Renal cortical epithelial cell (primary cell): ENCODE measurements at regions not wholly inside any gene's neighbourhood (a gene's known extent, or its start where the extent isn't known, plus 50 kb on each side); places are given as distances from the start of the nearest gene placed in this dataset.
A peak's percentile ranks its signal among the peaks of the same experiment; 100 is the strongest.

Experiments
- DNase-seq: peaks from one replicate; pipeline ENCODE4 v3.0.0-alpha.2; 2011; ENCODE audit warnings: low read depth

- DNase-seq: no peak
Observed at GRCh38 chr4:128483816-128484215, 196.2 kb upstream of the PGRMC2 start.

GRCh38 chr4:128483041-128483440 lies 195.4 kb upstream of the PGRMC2 start:
- no peak for DNase-seq

- DNase-seq: no peak
Observed at GRCh38 chr4:128481752-128482480, 194.3 kb upstream of the PGRMC2 start.

GRCh38 chr4:128480945-128481344 lies 193.3 kb upstream of the PGRMC2 start:
- no peak for DNase-seq

GRCh38 chr4:128477540-128477939 lies 189.9 kb upstream of the PGRMC2 start:
- DNase-seq: no peak

GRCh38 chr4:128475597-128475996 lies 188.0 kb upstream of the PGRMC2 start:
- DNase-seq: no peak

- peak; percentile 35 for DNase-seq
Observed at GRCh38 chr4:128471576-128471975, 184.0 kb upstream of the PGRMC2 start.

- DNase-seq: no peak
Observed at GRCh38 chr4:128470492-128471053, 183.0 kb upstream of the PGRMC2 start.

- DNase-seq: peak; percentile 96
Observed at GRCh38 chr4:128468123-128468989, 180.7 kb upstream of the PGRMC2 start.

GRCh38 chr4:128465523-128465922 lies 177.9 kb upstream of the PGRMC2 start:
- no peak for DNase-seq

GRCh38 chr4:128463006-128463405 lies 175.4 kb upstream of the PGRMC2 start:
- DNase-seq: no peak

GRCh38 chr4:128462103-128462783 lies 174.6 kb upstream of the PGRMC2 start:
- DNase-seq: no peak

GRCh38 chr4:128461291-128462102 lies 173.9 kb upstream of the PGRMC2 start:
- peak; percentile 91 for DNase-seq

- DNase-seq: no peak
Observed at GRCh38 chr4:128459547-128459946, 171.9 kb upstream of the PGRMC2 start.

- no peak for DNase-seq
Observed at GRCh38 chr4:128458816-128459215, 171.2 kb upstream of the PGRMC2 start.

GRCh38 chr4:128457726-128458125 lies 170.1 kb upstream of the PGRMC2 start:
- no peak for DNase-seq

- no peak for DNase-seq
Observed at GRCh38 chr4:128456171-128456570, 168.6 kb upstream of the PGRMC2 start.

- DNase-seq: no peak
Observed at GRCh38 chr4:128455480-128455879, 167.9 kb upstream of the PGRMC2 start.

GRCh38 chr4:128454881-128455280 lies 167.3 kb upstream of the PGRMC2 start:
- peak; percentile 18 for DNase-seq

GRCh38 chr4:128454281-128454871 lies 166.8 kb upstream of the PGRMC2 start:
- peak; percentile 85 for DNase-seq

GRCh38 chr4:128452415-128452814 lies 164.8 kb upstream of the PGRMC2 start:
- peak; percentile 24 for DNase-seq
